Karpas-422 (cell line): ENCODE measurements at regions not wholly inside any gene's neighbourhood (a gene's known extent, or its start where the extent isn't known, plus 50 kb on each side); places are given as distances from the start of the nearest gene placed in this dataset.

ENCODE experiments used
- DNase-seq: peaks from one replicate; pipeline ENCODE4 v3.0.0-alpha.2; 2015
- H2AFZ ChIP-seq: fragments of 200-600 bp; sonication (generic); 2 replicates; pipeline ENCODE4 v1.6.1; 2014; ENCODE audit warnings: antibody characterized with exemption, low read length, mixed read lengths
- H3K27ac ChIP-seq: fragments of 200-600 bp; sonication (generic); 2 replicates; pipeline ENCODE4 v1.5.1; 2014; ENCODE audit warnings: mild to moderate bottlenecking, low read length, moderate library complexity
- H3K27me3 ChIP-seq: fragments of 200-600 bp; sonication (generic); 2 replicates; pipeline ENCODE4 v1.6.1; 2014; ENCODE audit warnings: low read length, mixed read lengths
- H3K36me3 ChIP-seq: fragments of 200-600 bp; sonication (generic); 2 replicates; pipeline ENCODE4 v1.6.1; 2014; ENCODE audit warnings: low read length, mixed read lengths; ENCODE audit not compliant: insufficient read depth
- H3K4me1 ChIP-seq: fragments of 200-600 bp; sonication (generic); 2 replicates; pipeline ENCODE4 v1.6.1; 2014; ENCODE audit warnings: mild to moderate bottlenecking, low read length, mixed read lengths
- H3K4me2 ChIP-seq: fragments of 200-600 bp; sonication (generic); 2 replicates; pipeline ENCODE4 v1.6.1; 2014; ENCODE audit warnings: low read length, low read depth, mild to moderate bottlenecking; ENCODE audit not compliant: poor library complexity, severe bottlenecking
- H3K4me3 ChIP-seq: fragments of 200-600 bp; sonication (generic); 2 replicates; pipeline ENCODE4 v1.5.1; 2014; ENCODE audit warnings: mild to moderate bottlenecking, antibody characterized with exemption, low read length, mixed read lengths
- H3K79me2 ChIP-seq: fragments of 200-600 bp; sonication (generic); 2 replicates; pipeline ENCODE4 v1.6.1; 2014; ENCODE audit warnings: mild to moderate bottlenecking, low read length, mixed read lengths
- H3K9ac ChIP-seq: fragments of 200-600 bp; sonication (generic); 2 replicates; pipeline ENCODE4 v1.6.0; 2014; ENCODE audit warnings: low read length
- H3K9me2 ChIP-seq: fragments of 200-600 bp; sonication (generic), shearing (Covaris generic); replicated peaks from 2 replicates; pipeline ENCODE4 v1.6.0; 2014; ENCODE audit warnings: mild to moderate bottlenecking, low read length, moderate library complexity; ENCODE audit not compliant: insufficient read depth
- H3K9me3 ChIP-seq: fragments of 300-700, 200-600 bp; sonication (generic); 2 replicates; pipeline ENCODE4 v1.6.1; 2014; ENCODE audit warnings: low read length, mixed read lengths
- H4K20me1 ChIP-seq: fragments of 200-600 bp; sonication (generic); 2 replicates; pipeline ENCODE4 v1.6.1; 2014; ENCODE audit warnings: mild to moderate bottlenecking, antibody characterized with exemption, low read length, low read depth; ENCODE audit not compliant: insufficient read depth

GRCh38 chr2:145017149-145017548, 497.2 kb upstream of the ZEB2 start:
- Histone ChIP-seq H3K27me3 (no peaks in the 10 kb centered on the region), H3K4me3 (no peak overlapping the region), H3K9me3 (no peaks in the 10 kb centered on the region), H3K4me1 (no peaks in the 10 kb centered on the region), H3K36me3 (no peaks in the 10 kb centered on the region), H3K9me2 (no peaks in the 10 kb centered on the region), H3K4me2 (no peak overlapping the region), H3K9ac (no peak overlapping the region), H3K27ac (no peak overlapping the region), H3K79me2 (no peaks in the 10 kb centered on the region), H2AFZ (no peak overlapping the region), H4K20me1 (no peaks in the 10 kb centered on the region)
- no peak for DNase-seq

GRCh38 chr2:145016711-145017110, 496.8 kb upstream of the ZEB2 start:
- Histone ChIP-seq H3K36me3 (no peaks in the 10 kb centered on the region), H3K9ac (no peak overlapping the region), H3K9me2 (no peaks in the 10 kb centered on the region), H3K4me1 (no peaks in the 10 kb centered on the region), H2AFZ (no peak overlapping the region), H3K27me3 (no peaks in the 10 kb centered on the region), H3K9me3 (no peaks in the 10 kb centered on the region), H3K4me3 (no peak overlapping the region), H3K27ac (no peak overlapping the region), H3K79me2 (no peaks in the 10 kb centered on the region), H4K20me1 (no peaks in the 10 kb centered on the region), H3K4me2 (no peak overlapping the region)
- no peak for DNase-seq

DNA sequence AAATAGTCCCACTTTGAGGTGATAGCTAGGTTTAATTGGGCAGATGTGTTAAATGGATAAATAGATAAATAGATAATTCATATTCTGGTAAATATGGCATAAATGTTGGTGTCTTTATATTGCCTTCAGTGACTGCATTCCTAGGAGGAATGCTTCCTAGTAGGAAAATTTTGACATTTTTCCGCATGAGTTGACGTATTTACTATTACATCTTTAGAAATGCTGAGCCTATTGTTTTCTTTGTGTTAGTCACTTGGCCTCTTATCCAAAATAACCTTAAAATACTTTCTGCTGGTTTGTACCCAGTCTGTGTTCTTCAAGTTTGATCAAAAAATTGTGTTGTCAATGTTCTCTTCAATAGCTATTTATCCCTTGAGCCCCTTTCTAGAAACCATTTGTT, 495.6 kb upstream of the ZEB2 start:
- Histone ChIP-seq H3K4me1 (no peaks in the 10 kb centered on the region), H3K27ac (no peak overlapping the region), H2AFZ (no peak overlapping the region), H4K20me1 (no peaks in the 10 kb centered on the region), H3K79me2 (no peaks in the 10 kb centered on the region), H3K4me2 (no peak overlapping the region), H3K27me3 (no peaks in the 10 kb centered on the region), H3K4me3 (no peak overlapping the region), H3K9ac (no peak overlapping the region), H3K9me2 (no peaks in the 10 kb centered on the region), H3K36me3 (no peaks in the 10 kb centered on the region), H3K9me3 (no peaks in the 10 kb centered on the region)
- DNase-seq: no peak

GRCh38 chr2:145012806-145013205, 492.9 kb upstream of the ZEB2 start:
- Histone ChIP-seq H3K4me1 (no peaks in the 10 kb centered on the region), H2AFZ (no peak overlapping the region), H3K79me2 (no peaks in the 10 kb centered on the region), H3K4me3 (no peak overlapping the region), H3K27ac (no peak overlapping the region), H3K27me3 (no peaks in the 10 kb centered on the region), H4K20me1 (no peaks in the 10 kb centered on the region), H3K9ac (no peak overlapping the region), H3K4me2 (no peak overlapping the region), H3K9me3 (no peaks in the 10 kb centered on the region), H3K36me3 (no peaks in the 10 kb centered on the region), H3K9me2 (no peaks in the 10 kb centered on the region)
- DNase-seq: no peak

DNA sequence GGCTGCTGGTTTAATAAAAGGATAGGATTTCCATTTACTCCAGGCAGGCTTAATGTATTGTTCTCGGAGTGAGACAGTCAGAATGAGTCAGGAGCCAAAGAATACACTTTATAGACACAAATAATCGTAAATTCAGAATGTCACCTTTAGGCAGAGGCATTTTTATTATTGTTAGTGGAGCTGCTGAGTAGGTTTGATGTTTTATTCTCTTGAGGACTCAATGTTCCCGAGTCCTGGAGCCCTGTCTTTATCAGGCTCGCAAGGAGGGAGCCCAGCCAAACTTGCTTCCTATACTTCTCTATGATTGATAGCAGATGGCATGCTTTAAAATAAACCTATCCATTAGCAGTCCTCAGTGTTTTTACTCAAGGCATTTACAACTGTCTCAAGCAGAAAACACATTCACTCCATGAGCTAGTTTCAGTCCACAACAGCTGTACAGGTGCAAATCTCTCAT, 492.3 kb upstream of the ZEB2 start:
- Histone ChIP-seq H3K27ac (no peak overlapping the region), H4K20me1 (no peaks in the 10 kb centered on the region), H2AFZ (no peak overlapping the region), H3K79me2 (no peaks in the 10 kb centered on the region), H3K27me3 (no peaks in the 10 kb centered on the region), H3K36me3 (no peaks in the 10 kb centered on the region), H3K9me3 (no peaks in the 10 kb centered on the region), H3K4me2 (no peak overlapping the region), H3K9ac (no peak overlapping the region), H3K9me2 (no peaks in the 10 kb centered on the region), H3K4me1 (no peaks in the 10 kb centered on the region), H3K4me3 (no peak overlapping the region)
- DNase-seq: no peak

- H3K9ac ChIP-seq: no peak overlapping the region
- H3K4me1 ChIP-seq: no peaks in the 10 kb centered on the region
- H3K4me2 ChIP-seq: no peak overlapping the region
- H3K36me3 ChIP-seq: no peaks in the 10 kb centered on the region
- no peaks in the 10 kb centered on the region for H3K9me3 ChIP-seq
- no peaks in the 10 kb centered on the region for H3K79me2 ChIP-seq
- no peak overlapping the region for H3K27ac ChIP-seq
- DNase-seq: no peak
- H3K4me3 ChIP-seq: no peak overlapping the region
- H3K27me3 ChIP-seq: no peaks in the 10 kb centered on the region
- no peaks in the 10 kb centered on the region for H4K20me1 ChIP-seq
- no peak overlapping the region for H2AFZ ChIP-seq
- no peaks in the 10 kb centered on the region for H3K9me2 ChIP-seq
Measured at GRCh38 chr2:145010635-145011034, 490.7 kb upstream of the ZEB2 start.

DNA sequence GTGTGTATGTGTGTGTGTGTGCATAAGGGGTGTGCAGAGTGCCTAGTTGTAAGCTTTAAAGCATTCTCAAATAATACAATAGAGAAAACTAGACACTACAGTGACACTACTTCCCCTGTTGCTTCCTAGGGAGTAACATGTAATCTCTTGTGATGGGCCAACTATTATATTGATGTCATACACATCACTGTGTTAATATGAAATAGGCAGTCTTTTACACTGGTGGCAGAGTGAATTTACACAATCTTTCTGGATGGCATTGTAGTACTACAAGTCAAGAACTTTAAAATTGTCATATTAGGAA, 488.0 kb upstream of the ZEB2 start:
- Histone ChIP-seq H3K4me3 (no peak overlapping the region), H3K9me3 (no peaks in the 10 kb centered on the region), H3K79me2 (no peaks in the 10 kb centered on the region), H3K27ac (no peak overlapping the region), H3K4me2 (no peak overlapping the region), H3K27me3 (no peaks in the 10 kb centered on the region), H3K4me1 (no peaks in the 10 kb centered on the region), H3K36me3 (no peaks in the 10 kb centered on the region), H3K9me2 (no peaks in the 10 kb centered on the region), H2AFZ (no peak overlapping the region), H3K9ac (no peak overlapping the region), H4K20me1 (no peaks in the 10 kb centered on the region)
- no peak for DNase-seq

DNA sequence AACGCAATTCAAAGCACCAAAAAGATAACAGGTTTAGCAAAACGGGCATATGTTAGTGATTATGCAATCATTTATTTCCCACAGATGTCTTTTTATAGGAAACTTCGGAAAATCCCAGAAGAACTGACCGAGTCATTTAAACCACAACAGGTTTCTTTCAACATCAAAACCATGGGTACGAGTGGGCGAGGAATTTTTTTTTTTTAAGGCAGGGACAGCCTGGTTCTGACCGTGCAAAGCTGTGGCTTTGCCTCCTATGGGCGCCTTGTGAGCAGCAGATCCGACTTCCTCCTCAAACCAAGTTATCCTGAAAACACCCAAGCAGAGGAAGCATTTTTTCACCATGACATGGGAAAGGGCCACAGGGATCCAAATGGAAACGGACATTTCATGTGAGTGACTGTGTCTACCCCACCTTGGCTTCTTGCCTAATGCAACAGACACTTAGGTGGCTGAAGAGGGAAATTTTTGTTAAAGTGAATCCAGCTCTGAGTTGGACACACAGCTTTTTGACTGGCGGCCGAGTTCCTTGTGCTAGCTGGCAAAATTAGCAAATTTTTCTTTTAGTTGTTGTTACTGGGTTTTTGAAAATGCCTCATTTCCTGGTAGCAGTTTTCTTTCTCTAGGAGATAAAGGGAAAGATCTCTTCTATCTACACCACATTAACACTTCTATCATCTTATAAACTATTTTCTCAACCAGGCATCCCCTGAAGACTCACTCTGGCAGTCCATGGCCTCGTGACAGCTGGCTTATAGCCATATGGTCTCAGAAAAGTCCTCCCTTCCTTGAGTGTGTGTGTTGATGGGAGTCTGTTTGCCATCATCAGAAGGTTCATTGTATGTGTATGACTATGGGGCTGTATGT, 487.4 kb upstream of the ZEB2 start:
- no peaks in the 10 kb centered on the region for H3K27me3 ChIP-seq
- no peak for DNase-seq
- no peak overlapping the region for H3K9ac ChIP-seq
- no peaks in the 10 kb centered on the region for H3K36me3 ChIP-seq
- H3K79me2 ChIP-seq: no peaks in the 10 kb centered on the region
- no peaks in the 10 kb centered on the region for H4K20me1 ChIP-seq
- H3K4me2 ChIP-seq: no peak overlapping the region
- H3K9me2 ChIP-seq: no peaks in the 10 kb centered on the region
- no peak overlapping the region for H2AFZ ChIP-seq
- no peak overlapping the region for H3K4me3 ChIP-seq
- no peaks in the 10 kb centered on the region for H3K4me1 ChIP-seq
- H3K27ac ChIP-seq: no peak overlapping the region
- H3K9me3 ChIP-seq: no peaks in the 10 kb centered on the region
